Central memory CD8-positive, alpha-beta T cell (primary cell): ENCODE measurements at regions not wholly inside any gene's neighbourhood (a gene's known extent, or its start where the extent isn't known, plus 50 kb on each side); places are given as distances from the start of the nearest gene placed in this dataset.
"Not testable (repeated sequence)": the region's sequence is repeated elsewhere in the genome, so short reads cannot be mapped to it uniquely, and the experiment has no call there.

Source experiments
- ATAC-seq: fragments of 150-1000 bp; cut with Tn5 transposase; replicated peaks from 2 replicates; pipeline ENCODE4 v1.10.0; 2022; ENCODE audit warnings: mild to moderate bottlenecking, moderate FRiP score, moderate number of reproducible peaks; ENCODE audit not compliant: poor library complexity, severe bottlenecking; ENCODE audit errors: extremely low read depth
- DNase-seq, 2 donors: peaks; one replicate each; pipeline ENCODE4 v3.0.0; 2021; ENCODE audit warnings: low spot score in 2 of 2
- H3K27ac Mint-ChIP-seq: one replicate; pipeline ENCODE4 v1.8.0; 2022; ENCODE audit warnings: low read depth, mild to moderate bottlenecking, moderate library complexity, mixed read lengths
- H3K27me3 Mint-ChIP-seq: one replicate; pipeline ENCODE4 v1.8.0; 2022; ENCODE audit warnings: mixed read lengths
- H3K36me3 Mint-ChIP-seq: one replicate; pipeline ENCODE4 v1.8.0; 2022; ENCODE audit warnings: mild to moderate bottlenecking, moderate library complexity, mixed read lengths; ENCODE audit not compliant: insufficient read depth
- H3K4me1 Mint-ChIP-seq: one replicate; pipeline ENCODE4 v1.8.0; 2022; ENCODE audit warnings: mixed read lengths
- H3K4me3 Mint-ChIP-seq: one replicate; pipeline ENCODE4 v1.8.0; 2022; ENCODE audit warnings: mild to moderate bottlenecking, moderate library complexity, mixed read lengths
- H3K9me3 Mint-ChIP-seq: one replicate; pipeline ENCODE4 v1.8.0; 2022; ENCODE audit warnings: mixed read lengths

GRCh38 chr3:176155012-176155411 lies 1042.3 kb downstream of the TBL1XR1 start:
- DNase-seq (no peak), ATAC-seq (no peak)
- Mint-ChIP-seq H3K4me1 (no peaks in the 10 kb centered on the region), H3K9me3 (peaks cover 13% of the 10 kb centered on the region), H3K4me3 (no peak overlapping the region), H3K27ac (no peak overlapping the region), H3K36me3 (no peaks in the 10 kb centered on the region), H3K27me3 (no peaks in the 10 kb centered on the region)

- H3K9me3 Mint-ChIP-seq, result peaks cover 5% of the 10 kb centered on the region
- no peak for DNase-seq
- H3K36me3 Mint-ChIP-seq, result no peaks in the 10 kb centered on the region
- H3K27ac Mint-ChIP-seq, result no peak overlapping the region
- ATAC-seq, result no peak
- H3K4me3 Mint-ChIP-seq, result no peak overlapping the region
- no peaks in the 10 kb centered on the region for H3K4me1 Mint-ChIP-seq
- H3K27me3 Mint-ChIP-seq, result no peaks in the 10 kb centered on the region
Measured at GRCh38 chr3:176149567-176149966, 1047.7 kb downstream of the TBL1XR1 start.

DNA sequence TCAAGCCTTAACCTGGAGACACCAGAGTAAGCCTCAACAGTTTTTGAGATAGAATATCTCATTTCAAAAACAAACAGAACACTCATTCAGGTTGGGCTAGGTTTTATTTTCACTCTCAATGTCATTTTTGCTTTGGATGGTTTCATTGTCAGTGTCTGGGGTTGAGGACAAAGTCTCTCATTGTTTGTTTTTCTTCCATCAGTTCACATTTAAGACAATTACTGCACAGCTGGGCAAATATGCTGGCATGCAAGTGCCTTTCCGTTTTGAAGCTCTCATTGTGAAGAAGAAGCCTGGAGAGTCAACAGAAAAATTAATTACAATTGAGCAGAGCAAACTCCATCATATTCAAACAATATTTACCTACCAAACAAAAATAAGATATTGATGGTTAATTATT lies 1050.0 kb downstream of the TBL1XR1 start:
- Mint-ChIP-seq H3K36me3 (no peaks in the 10 kb centered on the region), H3K27ac (no peak overlapping the region), H3K9me3 (peaks cover 11% of the 10 kb centered on the region), H3K4me1 (no peaks in the 10 kb centered on the region), H3K27me3 (no peaks in the 10 kb centered on the region), H3K4me3 (no peak overlapping the region)
- ATAC-seq, result no peak
- no peak for DNase-seq

- Mint-ChIP-seq H3K9me3 (peaks cover 10% of the 10 kb centered on the region), H3K27ac (no peak overlapping the region), H3K4me3 (no peak overlapping the region), H3K4me1 (no peaks in the 10 kb centered on the region), H3K27me3 (no peaks in the 10 kb centered on the region), H3K36me3 (no peaks in the 10 kb centered on the region)
- DNase-seq, result no peak
- ATAC-seq, result no peak
Measured at GRCh38 chr3:176141837-176142236, 1055.4 kb downstream of the TBL1XR1 start.

DNA sequence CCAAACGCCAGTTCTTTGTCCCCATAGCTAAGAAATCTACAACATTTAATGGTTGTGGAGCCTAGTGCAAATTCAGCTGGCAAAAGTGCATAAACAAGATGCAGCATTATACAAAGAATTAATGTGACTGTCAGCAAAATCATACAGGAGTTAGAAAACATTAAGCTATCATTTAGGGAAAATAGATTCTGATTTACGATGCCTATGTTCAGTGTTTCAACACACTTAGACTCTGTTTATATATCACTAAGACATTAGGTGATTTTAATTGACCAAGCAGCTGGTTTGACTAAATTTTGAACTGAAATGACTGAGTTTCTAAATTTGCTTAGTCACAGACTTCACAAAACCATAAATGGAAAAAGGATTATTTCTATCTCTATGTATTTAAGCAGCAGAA lies 1076.8 kb downstream of the TBL1XR1 start:
- H3K4me1 Mint-ChIP-seq, result no peaks in the 10 kb centered on the region
- no peaks in the 10 kb centered on the region for H3K27me3 Mint-ChIP-seq
- H3K27ac Mint-ChIP-seq, result no peak overlapping the region
- no peak overlapping the region for H3K4me3 Mint-ChIP-seq
- no peak for DNase-seq
- no peak for ATAC-seq
- H3K9me3 Mint-ChIP-seq, result peaks cover 12% of the 10 kb centered on the region
- H3K36me3 Mint-ChIP-seq, result no peaks in the 10 kb centered on the region

GRCh38 chr3:176119826-176120225 lies 1077.5 kb downstream of the TBL1XR1 start:
- Mint-ChIP-seq H3K9me3 (peaks cover 11% of the 10 kb centered on the region), H3K27me3 (no peaks in the 10 kb centered on the region), H3K4me1 (no peaks in the 10 kb centered on the region), H3K36me3 (no peaks in the 10 kb centered on the region), H3K27ac (no peak overlapping the region), H3K4me3 (no peak overlapping the region)
- no peak for ATAC-seq
- no peak for DNase-seq

- Mint-ChIP-seq H3K4me1 (no peaks in the 10 kb centered on the region), H3K27me3 (no peaks in the 10 kb centered on the region), H3K4me3 (no peak overlapping the region), H3K27ac (no peak overlapping the region), H3K9me3 (peaks cover 6% of the 10 kb centered on the region), H3K36me3 (no peaks in the 10 kb centered on the region)
- DNase-seq, result no peak
- no peak for ATAC-seq
Measured at GRCh38 chr3:176106380-176106779, 1090.9 kb downstream of the TBL1XR1 start.

- Mint-ChIP-seq H3K9me3 (peaks cover 20% of the 10 kb centered on the region), H3K36me3 (no peaks in the 10 kb centered on the region), H3K27me3 (no peaks in the 10 kb centered on the region), H3K4me1 (no peaks in the 10 kb centered on the region), H3K27ac (no peak overlapping the region), H3K4me3 (no peak overlapping the region)
- DNase-seq (no peak), ATAC-seq (no peak)
Measured at GRCh38 chr3:176097027-176097426, 1100.3 kb downstream of the TBL1XR1 start.

GRCh38 chr3:176093892-176094291 lies 1103.4 kb downstream of the TBL1XR1 start:
- not testable (repeated sequence) for H3K27ac Mint-ChIP-seq, ATAC-seq, DNase-seq, H3K4me1 Mint-ChIP-seq, H3K27me3 Mint-ChIP-seq, H3K36me3 Mint-ChIP-seq, H3K4me3 Mint-ChIP-seq
- H3K9me3 Mint-ChIP-seq, result peaks cover 29% of the 10 kb centered on the region

- H3K27ac Mint-ChIP-seq, result no peak overlapping the region
- no peaks in the 10 kb centered on the region for H3K36me3 Mint-ChIP-seq
- no peak overlapping the region for H3K4me3 Mint-ChIP-seq
- ATAC-seq (no peak), DNase-seq (no peak)
- no peaks in the 10 kb centered on the region for H3K27me3 Mint-ChIP-seq
- H3K9me3 Mint-ChIP-seq, result peaks cover 20% of the 10 kb centered on the region
- H3K4me1 Mint-ChIP-seq, result no peaks in the 10 kb centered on the region
Measured at GRCh38 chr3:176090727-176091126, 1106.6 kb downstream of the TBL1XR1 start.

GRCh38 chr3:176088962-176089383 lies 1108.3 kb downstream of the TBL1XR1 start:
- no peak overlapping the region for H3K4me3 Mint-ChIP-seq
- H3K9me3 Mint-ChIP-seq, result peaks cover 20% of the 10 kb centered on the region
- no peak overlapping the region for H3K27ac Mint-ChIP-seq
- H3K36me3 Mint-ChIP-seq, result no peaks in the 10 kb centered on the region
- ATAC-seq, result no peak
- no peaks in the 10 kb centered on the region for H3K4me1 Mint-ChIP-seq
- no peak for DNase-seq
- H3K27me3 Mint-ChIP-seq, result no peaks in the 10 kb centered on the region

GRCh38 chr3:176087066-176087697 lies 1110.1 kb downstream of the TBL1XR1 start:
- Mint-ChIP-seq H3K4me1 (no peaks in the 10 kb centered on the region), H3K4me3 (no peak overlapping the region), H3K27me3 (no peaks in the 10 kb centered on the region), H3K27ac (no peak overlapping the region), H3K36me3 (no peaks in the 10 kb centered on the region), H3K9me3 (peaks cover 20% of the 10 kb centered on the region)
- DNase-seq, result no peak
- no peak for ATAC-seq

DNA sequence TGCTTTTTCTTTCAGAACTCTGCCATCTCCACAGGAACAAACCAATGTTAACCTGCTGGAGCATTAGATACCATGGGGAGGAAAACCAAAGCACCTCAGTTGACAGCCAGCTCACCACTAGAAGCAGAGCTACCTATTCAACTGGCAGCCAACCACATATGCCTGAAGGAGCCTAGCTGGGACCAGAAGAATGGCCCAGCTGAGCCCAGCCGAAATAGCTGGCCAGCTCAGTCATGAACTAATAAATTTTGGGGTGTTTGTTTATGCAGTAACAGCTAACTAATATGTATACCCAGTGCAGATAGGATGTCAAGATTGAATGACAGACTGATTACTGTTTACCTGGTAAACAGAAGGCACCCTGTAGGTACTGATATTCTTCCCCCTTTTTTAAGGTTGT lies 1117.5 kb downstream of the TBL1XR1 start:
- DNase-seq (no peak), ATAC-seq (no peak)
- no peaks in the 10 kb centered on the region for H3K27me3 Mint-ChIP-seq
- H3K36me3 Mint-ChIP-seq, result no peaks in the 10 kb centered on the region
- H3K9me3 Mint-ChIP-seq, result peaks cover 9% of the 10 kb centered on the region
- H3K4me3 Mint-ChIP-seq, result no peak overlapping the region
- H3K27ac Mint-ChIP-seq, result no peak overlapping the region
- no peaks in the 10 kb centered on the region for H3K4me1 Mint-ChIP-seq
